D341Med (cell line): ENCODE measurements at regions not wholly inside any gene's neighbourhood (a gene's known extent, or its start where the extent isn't known, plus 50 kb on each side); places are given as distances from the start of the nearest gene placed in this dataset.

Source experiments
- DNase-seq: peaks from one replicate; pipeline ENCODE4 v3.0.0; 2012; ENCODE audit warnings: low spot score

GRCh38 chr12:67797185-67797741 lies 148.7 kb downstream of the DYRK2 start:
- DNase-seq: no peak

- DNase-seq: no peak
These were observed 149.2 kb downstream of the DYRK2 start for GRCh38 chr12:67797753-67798152.

- DNase-seq: no peak
These were observed 150.2 kb downstream of the DYRK2 start for GRCh38 chr12:67798768-67799167.

DNA sequence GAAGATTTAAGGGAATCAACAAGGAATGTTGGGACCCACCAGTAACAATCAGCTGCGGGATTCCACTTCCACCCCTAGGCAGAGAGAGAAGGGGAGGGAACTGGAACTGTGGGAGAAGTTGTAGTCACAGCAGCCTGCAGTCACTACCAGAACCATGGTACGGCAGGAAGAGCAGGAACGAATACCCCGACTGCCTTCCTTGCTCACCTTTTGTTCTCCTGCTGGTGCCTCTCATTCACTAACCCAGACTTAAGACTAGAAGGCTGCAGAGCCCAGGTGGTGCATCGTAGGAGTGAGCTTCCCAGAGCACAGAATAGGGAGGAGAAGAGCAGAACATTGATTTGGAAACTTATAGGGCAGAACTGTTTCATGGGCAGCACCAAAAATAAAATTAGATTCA lies 154.2 kb downstream of the DYRK2 start:
- DNase-seq: no peak

DNA sequence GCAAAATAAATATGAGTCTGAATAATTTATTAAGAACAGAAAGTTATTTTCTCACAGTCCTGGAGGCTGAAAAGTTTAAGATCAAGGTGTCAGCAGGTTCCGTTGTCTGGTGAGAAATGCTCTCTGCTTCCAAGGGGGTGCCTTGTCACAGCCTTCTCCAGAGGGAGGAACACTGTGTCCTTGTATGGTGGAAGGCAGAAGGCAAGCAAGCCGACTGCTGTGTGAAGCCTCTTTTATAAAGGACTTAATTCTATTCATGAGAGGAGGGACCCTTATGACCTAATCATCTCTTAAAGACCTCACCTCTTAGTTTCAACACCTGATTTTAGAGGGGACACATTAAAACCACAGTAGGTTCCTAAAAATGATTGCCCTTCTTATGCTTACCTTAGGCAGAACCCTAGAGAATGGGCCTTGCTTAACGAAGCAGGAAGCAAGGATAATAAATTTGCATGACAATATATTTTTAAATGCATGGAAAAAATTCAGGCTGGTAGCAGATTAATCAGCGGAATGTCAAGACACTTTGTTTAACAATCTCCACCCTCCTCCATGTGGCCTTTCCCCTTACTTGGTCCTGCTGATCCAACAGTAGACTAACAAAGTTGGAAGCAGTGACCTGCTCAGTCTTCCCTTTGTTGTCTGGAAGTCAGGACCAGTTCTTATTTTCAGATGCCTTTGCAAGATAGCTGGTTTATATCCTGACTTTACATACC lies 154.9 kb downstream of the DYRK2 start:
- no peak for DNase-seq

GRCh38 chr12:67804168-67804567 lies 155.6 kb downstream of the DYRK2 start:
- no peak for DNase-seq

- no peak for DNase-seq
These were observed 159.3 kb downstream of the DYRK2 start for GRCh38 chr12:67807814-67808213.

- DNase-seq: no peak
These were observed 161.6 kb downstream of the DYRK2 start for GRCh38 chr12:67810166-67810565.

GRCh38 chr12:67811437-67812361 lies 163.2 kb downstream of the DYRK2 start:
- DNase-seq: no peak

GRCh38 chr12:67813456-67813904 lies 164.9 kb downstream of the DYRK2 start:
- DNase-seq: no peak

DNA sequence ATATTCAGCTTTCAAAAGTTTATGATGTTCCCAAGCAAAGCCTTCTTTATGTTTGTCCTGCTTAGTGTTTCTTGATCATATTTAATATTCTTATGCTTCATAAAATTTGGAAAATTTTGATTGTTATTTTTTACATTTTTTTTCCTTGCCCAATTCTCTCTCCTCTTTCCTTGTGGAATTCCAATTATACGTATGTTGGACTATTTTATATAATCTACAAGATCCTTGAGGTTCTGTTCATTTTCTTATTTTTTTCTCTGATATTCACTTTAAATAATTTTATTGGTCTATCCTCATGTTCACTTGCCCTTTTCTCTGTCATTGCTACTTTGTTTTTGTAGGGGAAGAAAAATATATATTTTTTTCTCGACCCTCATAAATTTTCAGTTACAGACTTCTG lies 167.7 kb downstream of the DYRK2 start:
- DNase-seq: no peak

- no peak for DNase-seq
These were observed 169.9 kb downstream of the DYRK2 start for GRCh38 chr12:67818459-67818903.

GRCh38 chr12:67819902-67820301 lies 169.3 kb upstream of the IFNG-AS1 start:
- no peak for DNase-seq

DNA sequence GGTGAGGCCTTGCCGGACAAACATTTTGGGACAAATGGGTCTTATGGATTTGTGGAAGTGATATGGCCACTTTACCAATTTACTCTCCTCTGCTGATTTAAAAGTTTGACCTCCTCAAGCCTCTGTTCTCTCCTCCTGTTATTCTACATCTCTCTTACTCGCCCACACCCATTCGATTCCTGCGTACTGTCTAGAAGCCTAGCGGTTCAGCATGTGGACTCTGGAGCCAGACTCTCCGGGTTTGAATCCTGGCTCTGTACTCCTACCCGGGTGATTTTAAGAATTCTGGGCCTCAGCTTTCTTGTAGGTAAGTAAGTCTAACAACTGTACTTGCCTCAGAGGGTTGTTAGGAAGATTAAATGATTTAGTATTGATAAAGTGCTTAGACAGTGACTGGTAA lies 168.6 kb upstream of the IFNG-AS1 start:
- no peak for DNase-seq

DNA sequence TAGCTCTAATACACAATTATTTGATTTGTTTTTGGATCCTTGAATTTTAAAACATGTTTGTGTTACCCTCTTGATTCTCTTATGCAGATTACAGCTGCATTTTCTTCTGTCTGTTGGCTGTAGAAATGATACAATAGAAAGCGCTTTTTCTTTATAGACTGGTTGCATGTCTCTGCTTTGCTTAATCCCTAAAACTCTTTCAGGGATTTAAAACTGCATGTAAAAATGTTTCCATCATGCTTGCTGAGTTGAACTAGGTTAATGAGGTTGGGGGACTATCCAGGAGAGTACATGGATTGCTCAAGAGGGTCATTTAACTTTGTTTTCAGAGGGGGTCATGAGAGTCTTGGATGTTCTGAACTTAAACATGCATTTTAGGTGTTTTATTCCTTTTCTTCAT lies 166.4 kb upstream of the IFNG-AS1 start:
- DNase-seq: no peak

GRCh38 chr12:67826148-67826547 lies 163.1 kb upstream of the IFNG-AS1 start:
- DNase-seq: no peak

GRCh38 chr12:67826946-67827720 lies 162.1 kb upstream of the IFNG-AS1 start:
- DNase-seq: no peak

DNA sequence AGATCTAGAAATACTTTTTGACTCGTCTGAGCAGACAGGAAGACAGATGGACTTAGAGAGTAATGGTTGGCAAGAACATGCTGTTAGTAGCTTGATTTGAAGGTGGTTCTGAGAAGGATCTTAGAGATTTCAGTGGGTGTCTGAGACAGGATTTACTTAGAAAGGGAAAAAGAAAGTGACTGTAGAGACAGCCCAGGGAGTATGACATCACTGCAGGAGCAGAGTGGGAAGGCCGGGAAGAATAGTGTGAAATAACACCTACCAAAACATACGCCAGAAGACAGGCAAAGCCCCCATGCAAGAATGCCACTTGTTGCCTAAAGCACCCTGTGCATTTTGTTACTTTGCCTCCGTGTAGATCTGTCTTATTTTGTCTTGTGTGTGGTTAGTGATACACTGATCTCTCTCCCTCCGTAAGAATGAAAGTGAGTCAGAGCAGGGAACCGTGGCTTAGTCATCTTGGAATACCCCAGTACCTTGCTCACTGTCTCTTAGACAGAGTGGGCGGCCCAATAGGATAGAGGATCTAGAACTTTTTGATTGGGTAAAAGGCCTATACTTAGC lies 161.3 kb upstream of the IFNG-AS1 start:
- no peak for DNase-seq

GRCh38 chr12:67829896-67830295 lies 159.4 kb upstream of the IFNG-AS1 start:
- no peak for DNase-seq

DNA sequence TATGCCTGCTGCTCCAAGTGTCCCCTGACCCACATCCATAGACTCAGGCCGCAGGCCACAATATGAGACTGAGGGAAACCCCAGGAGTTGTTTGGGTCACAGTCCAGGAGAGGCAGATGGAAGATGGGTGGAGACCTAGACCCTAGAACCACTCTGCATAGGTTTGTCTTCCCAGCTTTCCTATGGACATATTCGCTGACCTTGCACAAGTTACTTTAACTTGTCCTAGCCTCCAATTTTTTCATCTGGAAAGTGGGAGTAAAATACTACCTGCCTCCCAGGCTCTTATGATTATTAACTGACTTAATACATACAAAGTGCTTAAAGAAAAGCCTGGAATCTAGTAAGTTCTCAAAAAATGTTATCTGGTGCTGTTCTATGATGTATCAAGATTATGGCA lies 157.1 kb upstream of the IFNG-AS1 start:
- DNase-seq: no peak

GRCh38 chr12:67833602-67834001 lies 155.6 kb upstream of the IFNG-AS1 start:
- no peak for DNase-seq

- no peak for DNase-seq
These were observed 151.4 kb upstream of the IFNG-AS1 start for GRCh38 chr12:67837876-67838275.
